Spleen (tissue), 11 donors: ENCODE measurements at regions not wholly inside any gene's neighbourhood (a gene's known extent, or its start where the extent isn't known, plus 50 kb on each side); places are given as distances from the start of the nearest gene placed in this dataset.

Experiments used
- DNase-seq: peaks from one replicate; pipeline ENCODE4 v3.0.0-alpha.2; 2020
- H3K27ac ChIP-seq, 8 donors: fragments of 200-600 bp; sonication (generic) in 7 of 8; 1 replicate in 4 of 8; 2 replicates in 4 of 8; pipeline versions ENCODE4 v1.5.0 to v1.8.0; 2016 to 2021; ENCODE audit warnings: inconsistent platforms in 4 of 8, mild to moderate bottlenecking in 4 of 8, moderate library complexity in 1 of 8
- H3K27me3 ChIP-seq, 7 donors: fragments of 200-600 bp; sonication (generic) in 6 of 7; replicated peaks in 1 of 7; 1 replicate in 4 of 7; 2 replicates in 3 of 7; pipeline versions ENCODE4 v1.5.0 to v1.8.0; 2016 to 2021; ENCODE audit warnings: inconsistent platforms in 3 of 7, mild to moderate bottlenecking in 1 of 7
- H3K36me3 ChIP-seq, 6 donors: fragments of 200-600 bp; sonication (generic) in 5 of 6; 1 replicate in 4 of 6; 2 replicates in 2 of 6; pipeline versions ENCODE4 v1.5.0 to v1.8.0; 2016 to 2021; ENCODE audit warnings: inconsistent platforms in 2 of 6
- H3K4me1 ChIP-seq, 6 donors: fragments of 200-600 bp; sonication (generic) in 5 of 6; 1 replicate in 3 of 6; 2 replicates in 3 of 6; pipeline versions ENCODE4 v1.5.0 to v1.8.0; 2016 to 2021; ENCODE audit warnings: inconsistent platforms in 3 of 6
- H3K4me3 ChIP-seq, 8 donors: fragments of 200-600 bp; sonication (generic) in 7 of 8; 1 replicate in 4 of 8; 2 replicates in 4 of 8; pipeline versions ENCODE4 v1.5.0 to v1.8.0; 2016 to 2021; ENCODE audit warnings: inconsistent platforms in 4 of 8, mild to moderate bottlenecking in 4 of 8, moderate library complexity in 2 of 8
- H3K9me3 ChIP-seq, 8 donors: fragments of 200-600 bp; sonication (generic) in 7 of 8; 1 replicate in 4 of 8; 2 replicates in 4 of 8; pipeline versions ENCODE4 v1.5.0 to v1.8.0; 2016 to 2021; ENCODE audit warnings: inconsistent platforms in 4 of 8
- POLR2A ChIP-seq, 3 donors: fragments of 450-650 bp; IDR thresholded peaks; one replicate each; pipeline ENCODE4 v1.5.1; 2017; ENCODE audit warnings: antibody characterized with exemption in 3 of 3, mild to moderate bottlenecking in 1 of 3
- POLR2AphosphoS5 ChIP-seq, 3 donors: sonication (generic); formaldehyde crosslinking; IDR thresholded peaks; one replicate each; pipeline ENCODE4 v1.5.1; 2017; ENCODE audit warnings: antibody characterized with exemption in 3 of 3
- WGBS, 5 donors: extraction: QIAGEN DNeasy Blood & Tissue Kit in 3 of 5; methylation state at CpG; one replicate each; pipeline versions ENCODE4 v1.1.5 to v1.1.7; 2013 to 2018; 5-methylcytosine and 5-hydroxymethylcytosine counted together
- intact Hi-C: fragments of 100-400 bp; cut with DNase I; formaldehyde crosslinking; loops from one replicate; pipeline ENCODE4 v1.15.0; 2023; ENCODE audit warnings: low total_unique reads
- TF ChIP-seq, protein P1 (sequence below), 11 experiments: fragments of 200-600 bp in 7 of 11; fragments of 450-650 bp in 4 of 11; sonication (generic) in 4 of 11; IDR thresholded peaks in 8 of 11; conservative IDR thresholded peaks in 3 of 11; 1 replicate in 7 of 11; 2 replicates in 4 of 11; pipeline versions ENCODE4 v1.4.0 to v1.8.0; 2016 to 2021; ENCODE audit warnings: antibody characterized with exemption in 11 of 11, inconsistent platforms in 4 of 11, mild to moderate bottlenecking in 1 of 11
- donor health status: healthy with polysubstance abuse.
- donor health status: DM: no; HTN: no; CAD: no; lungs with moderate emphysema.
- donor health status: DM: no; HTN: no; CAD: no.
- donor health status: Bipolar disorder and iron deficiency.
- donor health status: healthy.
- donor health status: DM: no; HTN: no; CAD: no.
- donor health status: DM: yes; HTN: yes; CAD: no.

GRCh38 chr12:40615590-40615989 lies 76.6 kb upstream of the CNTN1 start:
- Histone ChIP-seq H3K9me3 (no peaks in the 10 kb centered on the region), H3K27ac (no peak overlapping the region), H3K36me3 (no peaks in the 10 kb centered on the region), H3K4me1 (no peaks in the 10 kb centered on the region), H3K4me3 (no peak overlapping the region), H3K27me3 (no peaks in the 10 kb centered on the region)
- TF ChIP-seq, protein P1, sequence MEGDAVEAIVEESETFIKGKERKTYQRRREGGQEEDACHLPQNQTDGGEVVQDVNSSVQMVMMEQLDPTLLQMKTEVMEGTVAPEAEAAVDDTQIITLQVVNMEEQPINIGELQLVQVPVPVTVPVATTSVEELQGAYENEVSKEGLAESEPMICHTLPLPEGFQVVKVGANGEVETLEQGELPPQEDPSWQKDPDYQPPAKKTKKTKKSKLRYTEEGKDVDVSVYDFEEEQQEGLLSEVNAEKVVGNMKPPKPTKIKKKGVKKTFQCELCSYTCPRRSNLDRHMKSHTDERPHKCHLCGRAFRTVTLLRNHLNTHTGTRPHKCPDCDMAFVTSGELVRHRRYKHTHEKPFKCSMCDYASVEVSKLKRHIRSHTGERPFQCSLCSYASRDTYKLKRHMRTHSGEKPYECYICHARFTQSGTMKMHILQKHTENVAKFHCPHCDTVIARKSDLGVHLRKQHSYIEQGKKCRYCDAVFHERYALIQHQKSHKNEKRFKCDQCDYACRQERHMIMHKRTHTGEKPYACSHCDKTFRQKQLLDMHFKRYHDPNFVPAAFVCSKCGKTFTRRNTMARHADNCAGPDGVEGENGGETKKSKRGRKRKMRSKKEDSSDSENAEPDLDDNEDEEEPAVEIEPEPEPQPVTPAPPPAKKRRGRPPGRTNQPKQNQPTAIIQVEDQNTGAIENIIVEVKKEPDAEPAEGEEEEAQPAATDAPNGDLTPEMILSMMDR (IDR thresholded peaks at IDR 0.05 in 8 of 11, conservative IDR thresholded peaks at IDR 0.05 in 3 of 11): no peak
- no peak for TF ChIP-seq POLR2A (IDR thresholded peaks at IDR 0.05)
- no peak for TF ChIP-seq POLR2AphosphoS5 (IDR thresholded peaks at IDR 0.05)
- intact Hi-C loops: no loop called here
- WGBS, 5 donors: 53 to 79% (median 70%) methylated on average over 1 of the region's 1 CpG
- DNase-seq: no peak

- intact Hi-C loops: no loop called here
- no peaks in the 10 kb centered on the region for H3K27me3 ChIP-seq
- 81 to 90% (median 83%) methylated on average over 4 of the region's 4 CpGs for WGBS, 5 donors
- no peaks in the 10 kb centered on the region for H3K4me1 ChIP-seq
- no peak overlapping the region for H3K4me3 ChIP-seq
- no peak for TF ChIP-seq POLR2A (IDR thresholded peaks at IDR 0.05)
- TF ChIP-seq, protein P1 (IDR thresholded peaks at IDR 0.05 in 8 of 11, conservative IDR thresholded peaks at IDR 0.05 in 3 of 11): no peak
- no peak for TF ChIP-seq POLR2AphosphoS5 (IDR thresholded peaks at IDR 0.05)
- no peak overlapping the region for H3K27ac ChIP-seq
- DNase-seq: no peak
- H3K36me3 ChIP-seq: no peaks in the 10 kb centered on the region
- H3K9me3 ChIP-seq: no peaks in the 10 kb centered on the region
Measured at GRCh38 chr12:40616383-40616915, 75.8 kb upstream of the CNTN1 start.

DNA sequence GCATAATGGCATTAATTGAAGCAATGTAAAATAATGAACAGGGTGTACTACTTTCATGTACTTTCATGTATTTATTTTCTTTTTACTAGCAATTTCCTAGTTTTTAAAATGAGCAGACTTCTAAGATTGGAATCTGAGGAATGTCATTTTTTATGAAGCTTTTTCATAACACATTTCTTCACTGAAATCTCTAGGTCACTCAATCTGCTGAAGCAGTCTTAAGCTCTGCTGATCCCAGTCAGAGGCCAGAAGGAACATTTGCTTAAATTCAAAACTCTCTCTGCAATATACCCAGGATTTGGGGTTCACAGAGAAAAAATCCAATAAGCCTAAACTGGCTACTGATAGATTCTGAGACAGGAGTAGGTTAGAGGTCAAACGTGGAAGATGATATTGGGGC lies 73.6 kb upstream of the CNTN1 start:
- no peak for DNase-seq
- TF ChIP-seq, protein P1 (IDR thresholded peaks at IDR 0.05 in 8 of 11, conservative IDR thresholded peaks at IDR 0.05 in 3 of 11): no peak
- TF ChIP-seq POLR2A (IDR thresholded peaks at IDR 0.05): no peak
- no peak for TF ChIP-seq POLR2AphosphoS5 (IDR thresholded peaks at IDR 0.05)
- H3K27ac ChIP-seq: no peak overlapping the region
- H3K4me3 ChIP-seq: no peak overlapping the region
- H3K4me1 ChIP-seq: no peaks in the 10 kb centered on the region
- intact Hi-C loops: no loop called here
- no peaks in the 10 kb centered on the region for H3K9me3 ChIP-seq
- no peaks in the 10 kb centered on the region for H3K36me3 ChIP-seq
- no peaks in the 10 kb centered on the region for H3K27me3 ChIP-seq
- 52 to 84% (median 79%) methylated on average over 1 of the region's 1 CpG for WGBS, 5 donors

- Histone ChIP-seq H3K27ac (no peak overlapping the region), H3K27me3 (no peaks in the 10 kb centered on the region), H3K4me1 (no peaks in the 10 kb centered on the region), H3K9me3 (no peaks in the 10 kb centered on the region), H3K4me3 (no peak overlapping the region), H3K36me3 (no peaks in the 10 kb centered on the region)
- intact Hi-C loops: loop anchor here (5.0 kb wide), 1 partner anchor 302 kb away; no protein-coding TSS in a partner anchor
- 94 to 100% (median 96%) methylated on average over 2 to 38 of the region's 38 CpGs for WGBS, 5 donors
- no peak for DNase-seq
- TF ChIP-seq, protein P1 (IDR thresholded peaks at IDR 0.05 in 8 of 11, conservative IDR thresholded peaks at IDR 0.05 in 3 of 11): no peak
- TF ChIP-seq POLR2A (IDR thresholded peaks at IDR 0.05) (no peak), POLR2AphosphoS5 (IDR thresholded peaks at IDR 0.05) (no peak)
Measured at GRCh38 chr12:40620564-40621019, 71.6 kb upstream of the CNTN1 start.
